Panc1 (cell line): ENCODE measurements at regions not wholly inside any gene's neighbourhood (a gene's known extent, or its start where the extent isn't known, plus 50 kb on each side); places are given as distances from the start of the nearest gene placed in this dataset.

Experiments used
- ATAC-seq: fragments of 200-7000 bp; cut with Tn5 transposase; 2 replicates; pipeline ENCODE4 v1.9.1; 2020; ENCODE audit warnings: mild to moderate bottlenecking, moderate library complexity
- BruUV-seq: library from RNA; stranded (reverse); fragments of 400-500 nt; replicated peaks from 2 replicates; lab custom pipeline; 2021; lab: Mats Ljungman, UMichigan
- CTCF ChIA-PET: fragments of 300-600 bp; sonication (Branson Sonifier 250); formaldehyde crosslinking; loops from one replicate; lab custom pipeline; 2022; ENCODE audit warnings: antibody characterized with exemption; lab: Charles Lee
- POLR2A ChIA-PET: fragments of 300-600 bp; sonication (Branson Sonifier 250); formaldehyde crosslinking; loops from one replicate; lab custom pipeline; 2022; ENCODE audit warnings: antibody characterized with exemption; lab: Charles Lee
- DNase-seq: peaks from one replicate; pipeline ENCODE4 v3.0.0-alpha.2; 2010; ENCODE audit warnings: low read depth, low spot score
- H3K27ac ChIP-seq: 2 replicates; pipeline ENCODE4 v1.5.1; 2011; ENCODE audit warnings: mild to moderate bottlenecking, low read length, inconsistent platforms
- H3K27me3 ChIP-seq: fragments of 200-500 bp; sonication (Bioruptor generic); 2 replicates; pipeline ENCODE4 v1.6.0; 2014; ENCODE audit warnings: low read length, inconsistent platforms; ENCODE audit not compliant: control insufficient read depth, insufficient read depth
- H3K36me3 ChIP-seq: fragments of 200-500 bp; sonication (Bioruptor generic); 2 replicates; pipeline ENCODE4 v1.5.1; 2014; ENCODE audit warnings: inconsistent platforms, mild to moderate bottlenecking, low read length, moderate library complexity; ENCODE audit not compliant: control insufficient read depth, insufficient read depth
- H3K4me1 ChIP-seq: 2 replicates; pipeline ENCODE4 v1.5.1; 2011; ENCODE audit warnings: inconsistent platforms, mild to moderate bottlenecking, low read length, moderate library complexity; ENCODE audit not compliant: control insufficient read depth, insufficient read depth
- H3K4me3 ChIP-seq, 2 experiments: 2 replicates each; pipeline ENCODE4 v1.5.1; 2011 to 2012; ENCODE audit warnings: low read depth in 2 of 2, low read length in 2 of 2, mild to moderate bottlenecking in 2 of 2, inconsistent platforms in 1 of 2, moderate library complexity in 1 of 2
- H3K9me3 ChIP-seq: fragments of 200-500 bp; sonication (Bioruptor generic); 2 replicates; pipeline ENCODE4 v1.5.1; 2014; ENCODE audit warnings: low read depth, mild to moderate bottlenecking, inconsistent platforms, low read length, moderate library complexity; ENCODE audit not compliant: control insufficient read depth, insufficient read depth
- POLR2AphosphoS5 ChIP-seq: IDR thresholded peaks from 2 replicates; pipeline ENCODE4 v1.6.1; 2012; ENCODE audit warnings: mild to moderate bottlenecking, low read depth, low read length, moderate library complexity
- REST ChIP-seq, 2 experiments: IDR thresholded peaks; 2 replicates each; pipeline ENCODE4 v1.6.1; 2011 to 2012; ENCODE audit warnings: low read depth in 2 of 2, control low read depth in 1 of 2, low read length in 1 of 2, mild to moderate bottlenecking in 1 of 2, moderate library complexity in 1 of 2; ENCODE audit not compliant: insufficient read depth in 1 of 2
- SIN3A ChIP-seq: IDR thresholded peaks from 2 replicates; pipeline ENCODE4 v1.6.1; 2012; ENCODE audit warnings: low read depth, mild to moderate bottlenecking, low read length, moderate library complexity, borderline replicate concordance; ENCODE audit not compliant: insufficient read depth
- TCF7L2 ChIP-seq: IDR thresholded peaks from 2 replicates; pipeline ENCODE4 v1.6.1; 2011; ENCODE audit warnings: mild to moderate bottlenecking, low read depth, low read length, inconsistent platforms
- in situ Hi-C: cut with HindIII; loops from 2 replicates; pipeline ENCODE4 v1.10.0; 2016; ENCODE audit warnings: low sequenced_read_pairs, low pct_unique_long_range_greater_than_20kb
- intact Hi-C: fragments of 100-400 bp; cut with micrococcal nuclease; formaldehyde crosslinking; loops from one replicate; pipeline ENCODE4 v1.10.0; 2022; ENCODE audit not compliant: unreplicated experiment
- TF ChIP-seq, protein P1 (sequence below): fragments of 450-650 bp; IDR thresholded peaks from 2 replicates; pipeline ENCODE4 v1.5.1; 2017; ENCODE audit warnings: mild to moderate bottlenecking

DNA sequence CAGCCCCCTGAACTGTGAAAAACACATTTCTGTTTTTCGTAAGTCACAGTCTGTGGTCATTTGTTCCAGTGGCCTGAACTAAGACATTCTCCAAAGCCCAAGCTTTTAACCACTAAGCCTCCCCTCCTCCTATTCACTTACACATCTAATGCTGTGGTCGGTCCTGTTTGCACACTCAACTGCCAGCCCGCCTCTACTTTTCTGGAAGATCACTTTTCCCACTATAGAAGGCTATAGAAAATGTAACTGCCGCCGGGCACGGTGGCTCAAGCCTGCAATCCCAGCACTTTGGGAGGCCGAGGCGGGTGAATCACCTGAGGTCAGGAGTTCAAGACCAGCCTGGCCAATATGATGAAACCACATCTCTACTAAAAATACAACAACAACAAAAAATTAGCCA is 524.7 kb upstream of the TMEM132C start:
- no peaks in the 10 kb centered on the region for H3K9me3 ChIP-seq
- no TSS peak for BruUV-seq
- no peak for TF ChIP-seq POLR2AphosphoS5
- TF ChIP-seq SIN3A, result no peak
- TF ChIP-seq, protein P1, sequence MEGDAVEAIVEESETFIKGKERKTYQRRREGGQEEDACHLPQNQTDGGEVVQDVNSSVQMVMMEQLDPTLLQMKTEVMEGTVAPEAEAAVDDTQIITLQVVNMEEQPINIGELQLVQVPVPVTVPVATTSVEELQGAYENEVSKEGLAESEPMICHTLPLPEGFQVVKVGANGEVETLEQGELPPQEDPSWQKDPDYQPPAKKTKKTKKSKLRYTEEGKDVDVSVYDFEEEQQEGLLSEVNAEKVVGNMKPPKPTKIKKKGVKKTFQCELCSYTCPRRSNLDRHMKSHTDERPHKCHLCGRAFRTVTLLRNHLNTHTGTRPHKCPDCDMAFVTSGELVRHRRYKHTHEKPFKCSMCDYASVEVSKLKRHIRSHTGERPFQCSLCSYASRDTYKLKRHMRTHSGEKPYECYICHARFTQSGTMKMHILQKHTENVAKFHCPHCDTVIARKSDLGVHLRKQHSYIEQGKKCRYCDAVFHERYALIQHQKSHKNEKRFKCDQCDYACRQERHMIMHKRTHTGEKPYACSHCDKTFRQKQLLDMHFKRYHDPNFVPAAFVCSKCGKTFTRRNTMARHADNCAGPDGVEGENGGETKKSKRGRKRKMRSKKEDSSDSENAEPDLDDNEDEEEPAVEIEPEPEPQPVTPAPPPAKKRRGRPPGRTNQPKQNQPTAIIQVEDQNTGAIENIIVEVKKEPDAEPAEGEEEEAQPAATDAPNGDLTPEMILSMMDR, result no peak
- TF ChIP-seq TCF7L2, result no peak
- TF ChIP-seq REST (IDR thresholded peaks at IDR 0.05; ENCODE audit: insufficient read depth in 1 of 2, low read depth in 2 of 2, low read length in 1 of 2), result no peak
- CTCF ChIA-PET, result no interaction called here
- no peaks in the 10 kb centered on the region for H3K36me3 ChIP-seq
- in situ Hi-C loops (no loop called here), intact Hi-C loops (no loop called here)
- no peak for ATAC-seq
- POLR2A ChIA-PET, result no interaction called here
- DNase-seq, result no peak
- no peak overlapping the region for H3K27ac ChIP-seq
- no peaks in the 10 kb centered on the region for H3K4me1 ChIP-seq
- no peaks in the 10 kb centered on the region for H3K27me3 ChIP-seq
- no peak overlapping the region for H3K4me3 ChIP-seq

DNA sequence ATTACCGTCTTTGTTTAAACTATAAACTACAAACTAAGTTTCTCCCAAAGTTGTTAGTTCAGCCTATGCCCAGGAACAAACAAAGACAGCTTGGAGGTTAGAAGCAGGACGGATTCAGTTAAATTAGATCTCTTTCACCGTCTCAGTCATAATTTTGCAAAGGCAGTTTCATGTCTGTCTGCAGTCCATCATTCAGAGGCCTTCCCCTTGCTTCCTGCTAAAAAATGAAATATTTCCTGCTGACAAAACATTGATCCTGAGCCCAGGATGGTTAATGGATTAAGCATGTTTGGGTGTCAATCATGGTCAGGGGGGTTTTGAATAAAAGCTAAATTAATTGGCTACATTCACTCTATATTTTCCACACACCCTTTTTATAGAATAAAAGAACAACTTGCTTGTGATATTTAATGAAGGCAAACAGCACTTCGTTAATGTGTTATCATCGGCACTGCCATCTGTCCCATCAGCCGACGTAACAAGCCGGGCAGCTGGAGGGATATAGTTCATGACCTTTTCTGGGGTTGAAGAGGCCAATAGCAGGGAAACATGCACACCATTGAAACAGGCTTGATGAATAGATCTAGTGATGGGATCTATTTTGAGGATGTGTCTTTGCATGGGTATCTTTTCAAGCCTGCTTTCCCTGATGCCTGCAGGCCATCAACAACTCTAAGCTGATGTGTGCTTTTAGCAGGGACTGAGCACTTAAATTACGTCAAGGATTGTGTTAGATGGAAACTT is 521.3 kb upstream of the TMEM132C start:
- no TSS peak for BruUV-seq
- no peak overlapping the region for H3K27ac ChIP-seq
- ChIA-PET CTCF (no interaction called here), POLR2A (no interaction called here)
- no peak overlapping the region for H3K4me3 ChIP-seq
- no peaks in the 10 kb centered on the region for H3K36me3 ChIP-seq
- ATAC-seq (no peak), DNase-seq (no peak)
- in situ Hi-C loops (no loop called here), intact Hi-C loops (no loop called here)
- H3K9me3 ChIP-seq, result no peaks in the 10 kb centered on the region
- H3K4me1 ChIP-seq, result no peaks in the 10 kb centered on the region
- TF ChIP-seq, protein P1, result no peak
- TF ChIP-seq REST (IDR thresholded peaks at IDR 0.05; ENCODE audit: insufficient read depth in 1 of 2, low read depth in 2 of 2, low read length in 1 of 2) (no peak), POLR2AphosphoS5 (no peak), SIN3A (no peak), TCF7L2 (no peak)
- no peaks in the 10 kb centered on the region for H3K27me3 ChIP-seq
